IPS DF 6.9 (cell line): ENCODE measurements at regions not wholly inside any gene's neighbourhood (a gene's known extent, or its start where the extent isn't known, plus 50 kb on each side); places are given as distances from the start of the nearest gene placed in this dataset.

ENCODE experiments used
- DNase-seq: peaks from one replicate; pipeline ENCODE4 v3.0.0-alpha.2; 2013; ENCODE audit warnings: low read depth, low spot score
- H3K27ac ChIP-seq: one replicate; pipeline ENCODE4 v1.5.1; 2013; ENCODE audit warnings: low read length, control low read depth
- H3K27me3 ChIP-seq: 2 replicates; pipeline ENCODE4 v1.6.1; 2013; ENCODE audit warnings: mild to moderate bottlenecking, low read length; ENCODE audit not compliant: control insufficient read depth, insufficient read depth
- H3K36me3 ChIP-seq: 2 replicates; pipeline ENCODE4 v1.6.1; 2013; ENCODE audit warnings: low read length; ENCODE audit not compliant: control insufficient read depth, insufficient read depth
- H3K4me1 ChIP-seq: 2 replicates; pipeline ENCODE4 v1.6.1; 2013; ENCODE audit warnings: low read length; ENCODE audit not compliant: control insufficient read depth, insufficient read depth
- H3K4me3 ChIP-seq: 2 replicates; pipeline ENCODE4 v1.5.1; 2013; ENCODE audit warnings: mild to moderate bottlenecking, low read length
- H3K9me3 ChIP-seq: 2 replicates; pipeline ENCODE4 v1.6.1; 2013; ENCODE audit warnings: low read length, inconsistent platforms; ENCODE audit not compliant: control insufficient read depth, insufficient read depth
- WGBS: extraction: QIAGEN DNeasy Blood & Tissue Kit; methylation state at CpG from one replicate; pipeline ENCODE4 v1.1.7; 2013; ENCODE audit warnings: mixed read lengths, missing lambda C conversion rate; ENCODE audit not compliant: insufficient read length, insufficient coverage; 5-methylcytosine and 5-hydroxymethylcytosine counted together

GRCh38 chr1:81700728-81701470 lies 99.8 kb upstream of the ADGRL2 start:
- H3K4me1 ChIP-seq: peaks cover 5% of the 10 kb centered on the region; the same call in 1 of the 2 replicates
- no peaks in the 10 kb centered on the region for H3K36me3 ChIP-seq
- H3K27me3 ChIP-seq: no peaks in the 10 kb centered on the region
- H3K9me3 ChIP-seq: no peaks in the 10 kb centered on the region
- DNase-seq: no peak
- H3K4me3 ChIP-seq: no peak overlapping the region
- no CpG with 5 or more reads among the region's 7 CpGs for WGBS
- H3K27ac ChIP-seq: no peak overlapping the region

- Histone ChIP-seq H3K27me3 (no peaks in the 10 kb centered on the region), H3K27ac (no peak overlapping the region), H3K36me3 (no peaks in the 10 kb centered on the region), H3K4me1 (peaks cover 5% of the 10 kb centered on the region; the same call in 1 of the 2 replicates), H3K9me3 (no peaks in the 10 kb centered on the region), H3K4me3 (no peak overlapping the region)
- DNase-seq: no peak
- WGBS: no CpG with 5 or more reads among the region's 4 CpGs
Measured at GRCh38 chr1:81699234-81699633, 101.5 kb upstream of the ADGRL2 start.

- Histone ChIP-seq H3K9me3 (no peaks in the 10 kb centered on the region), H3K36me3 (no peaks in the 10 kb centered on the region), H3K27me3 (no peaks in the 10 kb centered on the region), H3K4me1 (peaks cover 2% of the 10 kb centered on the region; the same call in 1 of the 2 replicates), H3K4me3 (no peak overlapping the region), H3K27ac (no peak overlapping the region)
- DNase-seq: no peak
- no CpG with 5 or more reads among the region's 3 CpGs for WGBS
Measured at GRCh38 chr1:81695741-81696140, 105.0 kb upstream of the ADGRL2 start.

- DNase-seq: no peak
- Histone ChIP-seq H3K36me3 (no peaks in the 10 kb centered on the region), H3K27me3 (no peaks in the 10 kb centered on the region), H3K4me1 (peaks cover 3% of the 10 kb centered on the region), H3K27ac (no peak overlapping the region), H3K9me3 (no peaks in the 10 kb centered on the region), H3K4me3 (no peak overlapping the region)
- WGBS: no CpG with 5 or more reads among the region's 2 CpGs
Measured at GRCh38 chr1:81693316-81693715, 107.4 kb upstream of the ADGRL2 start.

GRCh38 chr1:81690676-81691453 lies 109.9 kb upstream of the ADGRL2 start:
- no CpG with 5 or more reads among the region's 5 CpGs for WGBS
- no peak overlapping the region for H3K4me3 ChIP-seq
- DNase-seq: no peak
- H3K36me3 ChIP-seq: no peaks in the 10 kb centered on the region
- no peaks in the 10 kb centered on the region for H3K27me3 ChIP-seq
- H3K9me3 ChIP-seq: no peaks in the 10 kb centered on the region
- H3K4me1 ChIP-seq: peaks cover 3% of the 10 kb centered on the region
- H3K27ac ChIP-seq: no peak overlapping the region

- DNase-seq: no peak
Measured at GRCh38 chr1:81689531-81689941, 111.2 kb upstream of the ADGRL2 start.

GRCh38 chr1:81682490-81682889 lies 118.2 kb upstream of the ADGRL2 start:
- H3K4me1 ChIP-seq: peaks cover 1% of the 10 kb centered on the region; the same call in 1 of the 2 replicates
- no peaks in the 10 kb centered on the region for H3K36me3 ChIP-seq
- H3K27me3 ChIP-seq: no peaks in the 10 kb centered on the region
- H3K4me3 ChIP-seq: no peak overlapping the region
- WGBS: no CpG with 5 or more reads among the region's 7 CpGs
- H3K27ac ChIP-seq: no peak overlapping the region
- no peaks in the 10 kb centered on the region for H3K9me3 ChIP-seq
- DNase-seq: no peak

More at GRCh38 chr1:81689531-81689941, 111.2 kb upstream of the ADGRL2 start:
- peaks cover 3% of the 10 kb centered on the region for H3K4me1 ChIP-seq
- H3K9me3 ChIP-seq: no peaks in the 10 kb centered on the region
- no CpG with 5 or more reads among the region's 5 CpGs for WGBS
- no peaks in the 10 kb centered on the region for H3K27me3 ChIP-seq
- no peak overlapping the region for H3K27ac ChIP-seq
- H3K36me3 ChIP-seq: no peaks in the 10 kb centered on the region
- no peak overlapping the region for H3K4me3 ChIP-seq

GRCh38 chr1:81681601-81682266 lies 119.0 kb upstream of the ADGRL2 start:
- Histone ChIP-seq H3K4me1 (peaks cover 1% of the 10 kb centered on the region; the same call in 1 of the 2 replicates), H3K27ac (no peak overlapping the region), H3K4me3 (no peak overlapping the region), H3K9me3 (no peaks in the 10 kb centered on the region), H3K36me3 (no peaks in the 10 kb centered on the region), H3K27me3 (no peaks in the 10 kb centered on the region)
- no CpG with 5 or more reads among the region's 3 CpGs for WGBS
- DNase-seq: no peak

GRCh38 chr1:81681114-81681513 lies 119.6 kb upstream of the ADGRL2 start:
- Histone ChIP-seq H3K27ac (no peak overlapping the region), H3K9me3 (no peaks in the 10 kb centered on the region), H3K27me3 (no peaks in the 10 kb centered on the region), H3K4me3 (no peak overlapping the region), H3K36me3 (no peaks in the 10 kb centered on the region), H3K4me1 (peaks cover 1% of the 10 kb centered on the region; the same call in 1 of the 2 replicates)
- no CpG with 5 or more reads among the region's 2 CpGs for WGBS
- DNase-seq: no peak

GRCh38 chr1:81679942-81680341 lies 120.8 kb upstream of the ADGRL2 start:
- no CpG with 5 or more reads among the region's 3 CpGs for WGBS
- Histone ChIP-seq H3K36me3 (no peaks in the 10 kb centered on the region), H3K9me3 (no peaks in the 10 kb centered on the region), H3K27ac (no peak overlapping the region), H3K4me3 (no peak overlapping the region), H3K4me1 (peaks cover 1% of the 10 kb centered on the region; the same call in 1 of the 2 replicates), H3K27me3 (no peaks in the 10 kb centered on the region)
- DNase-seq: no peak
